Astrocyte (in vitro differentiated cells and primary cell): ENCODE measurements at regions not wholly inside any gene's neighbourhood (a gene's known extent, or its start where the extent isn't known, plus 50 kb on each side); places are given as distances from the start of the nearest gene placed in this dataset.

Source experiments
- EZH2 ChIP-seq: IDR thresholded peaks from 2 replicates; pipeline ENCODE4 v1.6.1; 2012; ENCODE audit warnings: mild to moderate bottlenecking, low read length, inconsistent platforms; ENCODE audit not compliant: insufficient read depth
- TF ChIP-seq, protein P1 (sequence below): IDR thresholded peaks from 2 replicates; pipeline ENCODE4 v1.5.1; 2011; ENCODE audit warnings: low read depth, mild to moderate bottlenecking, inconsistent platforms, low read length, moderate library complexity; ENCODE audit not compliant: insufficient read depth

- TF ChIP-seq, protein P1, sequence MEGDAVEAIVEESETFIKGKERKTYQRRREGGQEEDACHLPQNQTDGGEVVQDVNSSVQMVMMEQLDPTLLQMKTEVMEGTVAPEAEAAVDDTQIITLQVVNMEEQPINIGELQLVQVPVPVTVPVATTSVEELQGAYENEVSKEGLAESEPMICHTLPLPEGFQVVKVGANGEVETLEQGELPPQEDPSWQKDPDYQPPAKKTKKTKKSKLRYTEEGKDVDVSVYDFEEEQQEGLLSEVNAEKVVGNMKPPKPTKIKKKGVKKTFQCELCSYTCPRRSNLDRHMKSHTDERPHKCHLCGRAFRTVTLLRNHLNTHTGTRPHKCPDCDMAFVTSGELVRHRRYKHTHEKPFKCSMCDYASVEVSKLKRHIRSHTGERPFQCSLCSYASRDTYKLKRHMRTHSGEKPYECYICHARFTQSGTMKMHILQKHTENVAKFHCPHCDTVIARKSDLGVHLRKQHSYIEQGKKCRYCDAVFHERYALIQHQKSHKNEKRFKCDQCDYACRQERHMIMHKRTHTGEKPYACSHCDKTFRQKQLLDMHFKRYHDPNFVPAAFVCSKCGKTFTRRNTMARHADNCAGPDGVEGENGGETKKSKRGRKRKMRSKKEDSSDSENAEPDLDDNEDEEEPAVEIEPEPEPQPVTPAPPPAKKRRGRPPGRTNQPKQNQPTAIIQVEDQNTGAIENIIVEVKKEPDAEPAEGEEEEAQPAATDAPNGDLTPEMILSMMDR: no peak
- peak; percentile 39 for TF ChIP-seq EZH2
Observed at GRCh38 chr10:100683004-100683403, 62.4 kb upstream of the PAX2 start.
